ENCODE measurements at regions not wholly inside any gene's neighbourhood (a gene's known extent, or its start where the extent isn't known, plus 50 kb on each side); places are given as distances from the start of the nearest gene placed in this dataset.
"Not testable (repeated sequence)": the region's sequence is repeated elsewhere in the genome, so short reads cannot be mapped to it uniquely, and the experiment has no call there.

- TF ChIP-seq, protein P1, sequence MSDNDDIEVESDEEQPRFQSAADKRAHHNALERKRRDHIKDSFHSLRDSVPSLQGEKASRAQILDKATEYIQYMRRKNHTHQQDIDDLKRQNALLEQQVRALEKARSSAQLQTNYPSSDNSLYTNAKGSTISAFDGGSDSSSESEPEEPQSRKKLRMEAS (IDR thresholded peaks at IDR 0.05), result no peak
- TF ChIP-seq RXRA (IDR thresholded peaks at IDR 0.05), result no peak
- no peak for TF ChIP-seq FOXA1 (IDR thresholded peaks at IDR 0.05)
- TF ChIP-seq CTCF (IDR thresholded peaks at IDR 0.05; ENCODE audit: low read depth, low read length, missing input control), result no peak
- no peak for TF ChIP-seq YY1 (IDR thresholded peaks at IDR 0.05)
- TF ChIP-seq, protein P2, sequence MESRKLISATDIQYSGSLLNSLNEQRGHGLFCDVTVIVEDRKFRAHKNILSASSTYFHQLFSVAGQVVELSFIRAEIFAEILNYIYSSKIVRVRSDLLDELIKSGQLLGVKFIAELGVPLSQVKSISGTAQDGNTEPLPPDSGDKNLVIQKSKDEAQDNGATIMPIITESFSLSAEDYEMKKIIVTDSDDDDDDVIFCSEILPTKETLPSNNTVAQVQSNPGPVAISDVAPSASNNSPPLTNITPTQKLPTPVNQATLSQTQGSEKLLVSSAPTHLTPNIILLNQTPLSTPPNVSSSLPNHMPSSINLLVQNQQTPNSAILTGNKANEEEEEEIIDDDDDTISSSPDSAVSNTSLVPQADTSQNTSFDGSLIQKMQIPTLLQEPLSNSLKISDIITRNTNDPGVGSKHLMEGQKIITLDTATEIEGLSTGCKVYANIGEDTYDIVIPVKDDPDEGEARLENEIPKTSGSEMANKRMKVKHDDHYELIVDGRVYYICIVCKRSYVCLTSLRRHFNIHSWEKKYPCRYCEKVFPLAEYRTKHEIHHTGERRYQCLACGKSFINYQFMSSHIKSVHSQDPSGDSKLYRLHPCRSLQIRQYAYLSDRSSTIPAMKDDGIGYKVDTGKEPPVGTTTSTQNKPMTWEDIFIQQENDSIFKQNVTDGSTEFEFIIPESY (IDR thresholded peaks at IDR 0.05), result no peak
- TF ChIP-seq HNF4A (conservative IDR thresholded peaks at IDR 0.05), result no peak
- no peak for TF ChIP-seq HNF4G (IDR thresholded peaks at IDR 0.05)
- TF ChIP-seq, protein P3, sequence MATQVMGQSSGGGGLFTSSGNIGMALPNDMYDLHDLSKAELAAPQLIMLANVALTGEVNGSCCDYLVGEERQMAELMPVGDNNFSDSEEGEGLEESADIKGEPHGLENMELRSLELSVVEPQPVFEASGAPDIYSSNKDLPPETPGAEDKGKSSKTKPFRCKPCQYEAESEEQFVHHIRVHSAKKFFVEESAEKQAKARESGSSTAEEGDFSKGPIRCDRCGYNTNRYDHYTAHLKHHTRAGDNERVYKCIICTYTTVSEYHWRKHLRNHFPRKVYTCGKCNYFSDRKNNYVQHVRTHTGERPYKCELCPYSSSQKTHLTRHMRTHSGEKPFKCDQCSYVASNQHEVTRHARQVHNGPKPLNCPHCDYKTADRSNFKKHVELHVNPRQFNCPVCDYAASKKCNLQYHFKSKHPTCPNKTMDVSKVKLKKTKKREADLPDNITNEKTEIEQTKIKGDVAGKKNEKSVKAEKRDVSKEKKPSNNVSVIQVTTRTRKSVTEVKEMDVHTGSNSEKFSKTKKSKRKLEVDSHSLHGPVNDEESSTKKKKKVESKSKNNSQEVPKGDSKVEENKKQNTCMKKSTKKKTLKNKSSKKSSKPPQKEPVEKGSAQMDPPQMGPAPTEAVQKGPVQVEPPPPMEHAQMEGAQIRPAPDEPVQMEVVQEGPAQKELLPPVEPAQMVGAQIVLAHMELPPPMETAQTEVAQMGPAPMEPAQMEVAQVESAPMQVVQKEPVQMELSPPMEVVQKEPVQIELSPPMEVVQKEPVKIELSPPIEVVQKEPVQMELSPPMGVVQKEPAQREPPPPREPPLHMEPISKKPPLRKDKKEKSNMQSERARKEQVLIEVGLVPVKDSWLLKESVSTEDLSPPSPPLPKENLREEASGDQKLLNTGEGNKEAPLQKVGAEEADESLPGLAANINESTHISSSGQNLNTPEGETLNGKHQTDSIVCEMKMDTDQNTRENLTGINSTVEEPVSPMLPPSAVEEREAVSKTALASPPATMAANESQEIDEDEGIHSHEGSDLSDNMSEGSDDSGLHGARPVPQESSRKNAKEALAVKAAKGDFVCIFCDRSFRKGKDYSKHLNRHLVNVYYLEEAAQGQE (IDR thresholded peaks at IDR 0.05), result no peak
- TF ChIP-seq FOXA2 (IDR thresholded peaks at IDR 0.05), result no peak
- TF ChIP-seq GABPA (IDR thresholded peaks at IDR 0.05 in 1 of 2, conservative IDR thresholded peaks at IDR 0.05 in 1 of 2), result no peak
- TF ChIP-seq NR2F2 (IDR thresholded peaks at IDR 0.05), result no peak
- TF ChIP-seq TAF1 (conservative IDR thresholded peaks at IDR 0.05), result no peak
These were observed 119.8 kb downstream of the GJA1 start for GRCh38 chr6:121555201-121555600.

DNA sequence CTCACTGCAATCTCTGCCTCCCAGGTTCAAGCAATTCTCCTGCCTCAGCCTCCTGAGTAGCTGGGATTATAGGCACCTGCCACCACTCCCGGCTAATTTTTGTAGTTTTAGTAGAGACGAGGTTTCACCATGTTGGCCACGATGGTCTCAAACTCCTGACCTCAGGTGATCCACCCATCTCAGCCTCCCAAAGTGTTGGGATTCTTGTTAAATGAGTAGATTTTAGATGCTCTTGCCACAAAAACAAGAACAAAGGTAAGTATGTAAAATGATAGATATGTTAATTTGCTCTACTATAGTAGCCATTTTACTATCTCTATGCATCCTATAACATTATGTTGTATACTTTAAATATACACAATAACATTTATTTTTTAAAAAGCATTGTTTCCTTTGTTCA is 120.7 kb downstream of the GJA1 start:
- not testable (repeated sequence) for H3K4me3 ChIP-seq (ENCODE audit: low read depth in 1 of 3, low read length in 3 of 3); H3K4me1 ChIP-seq (ENCODE audit: control insufficient read depth in 4 of 4, insufficient read depth in 4 of 4, low read length in 3 of 4); H3K27ac ChIP-seq (ENCODE audit: low read depth in 1 of 2, low read length in 2 of 2); H3K9ac ChIP-seq (ENCODE audit: low read depth in 1 of 2, low read length in 2 of 2); H3K27me3 ChIP-seq (ENCODE audit: control insufficient read depth in 4 of 4, insufficient read depth in 4 of 4, low read length in 3 of 4); H3K36me3 ChIP-seq (ENCODE audit: control insufficient read depth in 4 of 4, insufficient read depth in 3 of 4, low read depth in 1 of 4, low read length in 3 of 4); H3K9me3 ChIP-seq (ENCODE audit: control insufficient read depth in 4 of 4, low read length in 3 of 4); DNase-seq (ENCODE audit: low spot score)
- 86% methylated on average over 3 of the region's 3 CpGs for WGBS

More at GRCh38 chr6:121555201-121555600, 119.8 kb downstream of the GJA1 start:
- WGBS, result 84% methylated on average over 4 of the region's 4 CpGs
- DNase-seq (ENCODE audit: low spot score), result no peak
- H3K4me1 ChIP-seq (ENCODE audit: control insufficient read depth in 4 of 4, insufficient read depth in 4 of 4, low read length in 3 of 4), result no peaks in the 10 kb centered on the region
- H3K27ac ChIP-seq (ENCODE audit: low read depth in 1 of 2, low read length in 2 of 2), result no peak overlapping the region
- H3K9me3 ChIP-seq (ENCODE audit: control insufficient read depth in 4 of 4, low read length in 3 of 4), result no peaks in the 10 kb centered on the region
- no peak overlapping the region for H3K4me3 ChIP-seq (ENCODE audit: low read depth in 1 of 3, low read length in 3 of 3)
- H3K9ac ChIP-seq (ENCODE audit: low read depth in 1 of 2, low read length in 2 of 2), result no peak overlapping the region
- H3K27me3 ChIP-seq (ENCODE audit: control insufficient read depth in 4 of 4, insufficient read depth in 4 of 4, low read length in 3 of 4), result no peaks in the 10 kb centered on the region
- no peaks in the 10 kb centered on the region for H3K36me3 ChIP-seq (ENCODE audit: control insufficient read depth in 4 of 4, insufficient read depth in 3 of 4, low read depth in 1 of 4, low read length in 3 of 4)

All from liver (tissue), 8 donors.